Heart right ventricle (tissue), 16 donors: ENCODE measurements at regions not wholly inside any gene's neighbourhood (a gene's known extent, or its start where the extent isn't known, plus 50 kb on each side); places are given as distances from the start of the nearest gene placed in this dataset.

ENCODE experiments used
- ATAC-seq, 8 donors: fragments of 200-7000 bp; cut with Tn5 transposase; one replicate each; pipeline ENCODE4 v1.9.1; 2020; ENCODE audit warnings: mild to moderate bottlenecking in 8 of 8, moderate library complexity in 8 of 8, moderate number of reproducible peaks in 1 of 8
- DNase-seq, 2 donors: peaks; one replicate each; pipeline ENCODE4 v3.0.0-alpha.2; 2020
- H3K27ac ChIP-seq, 10 donors: fragments of 200-600 bp; sonication (generic) in 2 of 10; one replicate each; pipeline versions ENCODE4 v1.5.0 to v1.8.0; 2020 to 2022; ENCODE audit warnings: mild to moderate bottlenecking in 3 of 10
- H3K27me3 ChIP-seq, 7 donors: fragments of 200-600 bp; one replicate each; pipeline ENCODE4 v1.8.0; 2021 to 2022; ENCODE audit warnings: mild to moderate bottlenecking in 2 of 7
- H3K36me3 ChIP-seq, 9 donors: fragments of 200-600 bp; sonication (generic) in 1 of 9; one replicate each; pipeline versions ENCODE4 v1.5.0 to v1.8.0; 2020 to 2022; ENCODE audit warnings: mild to moderate bottlenecking in 2 of 9
- H3K4me1 ChIP-seq, 9 donors: fragments of 200-600 bp; sonication (generic) in 1 of 9; one replicate each; pipeline versions ENCODE4 v1.5.0 to v1.8.0; 2020 to 2022; ENCODE audit warnings: mild to moderate bottlenecking in 4 of 9
- H3K4me3 ChIP-seq, 10 donors: fragments of 200-600 bp; sonication (generic) in 2 of 10; one replicate each; pipeline versions ENCODE4 v1.5.0 to v1.8.0; 2020 to 2022; ENCODE audit warnings: mild to moderate bottlenecking in 7 of 10, moderate library complexity in 2 of 10
- H3K9me3 ChIP-seq, 11 donors: fragments of 200-600 bp in 10 of 11; sonication (generic) in 2 of 11; one replicate each; pipeline versions ENCODE4 v1.5.0 to v1.8.0; 2013 to 2022; ENCODE audit warnings: mild to moderate bottlenecking in 2 of 11, control low read depth in 1 of 11, moderate library complexity in 1 of 11
- CTCF ChIP-seq, 9 donors: fragments of 200-600 bp; sonication (generic) in 2 of 9; IDR thresholded peaks; one replicate each; pipeline versions ENCODE4 v1.5.0 to v1.8.0; 2021 to 2022; ENCODE audit warnings: antibody characterized with exemption in 9 of 9, mild to moderate bottlenecking in 5 of 9, moderate library complexity in 1 of 9
- WGBS, 2 donors: extraction: QIAGEN DNeasy Blood & Tissue Kit; methylation state at CpG; one replicate each; pipeline ENCODE4 v1.1.7; 2013; ENCODE audit warnings: inconsistent platforms in 1 of 2; 5-methylcytosine and 5-hydroxymethylcytosine counted together
- intact Hi-C, 10 donors: fragments of 100-400 bp; cut with DNase I; formaldehyde crosslinking; loops; one replicate each; pipeline versions ENCODE4 v1.11.1 to v1.14.2; 2022
- donor health status: Arrhythmogenic right ventricular cardiomyopathy.
- donor health status: ischemic (EF 13 %, LVEDD 7.1; RV severe dilation, severe dysfunction).
- donor health status: healthy with polysubstance abuse.
- donor health status: DM: no; HTN: yes; CAD: no.
- donor health status: DM: no; HTN: no; CAD: no.
- donor health status: ischemic (EF 25% LVEDD 6.9; RV normal size, moderate dysfunction).
- donor health status: ischemic (EF 25% LVEDD 5.7; RV mildly dilated, moderate dysfunction).
- donor health status: healthy.
- donor health status: DM: yes; HTN: yes; CAD: no.
- donor health status: Ischemic cardiomyopathy.
- donor health status: ischemic (EF 35%, LVEDD 5.7; RV mildly dilated, moderate dysfunction).
- donor health status: nonischemic (EF 11% LVEDD 7.7; RV severe dilation, severe dysfunction).
- donor health status: DM: yes; HTN: yes; CAD: no.
- donor health status: PGD.
- donor health status: ischemic (EF 29% LVEDD 5.4; RV normal size, mild dysfunction).
- donor health status: nonischemic (EF 23%, LVEDD 6.1; RV moderate dilation, normal function).

DNA sequence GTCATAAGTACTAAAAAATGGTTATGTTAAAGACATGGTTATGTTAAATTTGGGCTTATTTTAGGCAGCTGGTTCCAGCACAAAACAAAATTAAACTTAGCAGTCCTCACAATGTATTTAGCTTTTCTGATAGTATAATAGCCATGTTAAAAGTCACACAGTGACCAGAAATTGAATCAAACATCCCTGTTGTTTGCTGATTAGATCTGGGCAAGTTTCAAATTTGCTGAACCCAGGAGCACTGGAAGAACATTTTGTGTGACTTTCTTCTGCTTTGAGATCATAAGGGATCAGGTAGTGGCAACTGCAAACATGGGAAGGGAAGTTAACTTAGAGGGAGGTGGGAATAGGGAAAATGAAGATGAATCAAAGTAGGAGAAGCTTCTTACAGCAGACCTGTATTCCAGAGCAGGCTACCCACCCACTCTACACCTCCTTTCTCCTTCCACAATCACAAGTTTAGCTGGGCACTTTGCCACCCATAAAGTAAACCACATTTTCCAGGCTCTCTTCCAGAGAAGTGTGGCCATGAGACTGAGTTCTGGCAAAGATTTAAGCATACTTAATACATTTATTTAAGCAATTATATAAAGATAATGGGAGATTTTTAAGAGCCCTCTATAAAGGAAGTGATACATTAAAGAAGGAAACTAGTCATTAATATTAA lies 616.1 kb upstream of the LRATD1 start:
- H3K4me1 ChIP-seq, result no peaks in the 10 kb centered on the region
- H3K27ac ChIP-seq, result no peak overlapping the region
- intact Hi-C loops, result no loop called here
- no peak for ATAC-seq
- H3K4me3 ChIP-seq, result no peak overlapping the region
- H3K27me3 ChIP-seq, result no peaks in the 10 kb centered on the region
- H3K9me3 ChIP-seq, result no peaks in the 10 kb centered on the region
- DNase-seq, result peak in 1 of 2 donors; percentile 11
- no peaks in the 10 kb centered on the region for H3K36me3 ChIP-seq
- TF ChIP-seq CTCF (IDR thresholded peaks at IDR 0.05), result no peak

DNA sequence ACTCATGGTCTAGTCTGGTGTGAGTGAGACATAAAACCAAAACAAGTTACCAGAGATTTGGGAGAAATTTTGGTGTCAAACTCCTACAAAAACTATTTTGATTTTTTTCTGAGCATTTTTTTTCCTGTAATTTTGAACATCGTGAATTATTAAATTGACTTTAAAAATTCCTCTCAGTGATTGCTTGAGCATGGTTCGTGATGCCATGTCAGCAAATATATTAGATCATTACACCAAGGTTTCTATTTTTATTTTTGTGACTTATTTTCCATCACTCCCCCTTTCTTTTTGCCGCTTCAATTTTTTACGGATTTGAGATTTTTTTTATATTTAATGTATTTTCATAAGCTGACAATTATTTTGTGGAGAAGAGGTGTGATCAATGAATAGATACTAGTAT lies 613.9 kb upstream of the LRATD1 start:
- Histone ChIP-seq H3K27me3 (no peaks in the 10 kb centered on the region), H3K36me3 (no peaks in the 10 kb centered on the region), H3K27ac (no peak overlapping the region), H3K9me3 (no peaks in the 10 kb centered on the region), H3K4me3 (no peak overlapping the region), H3K4me1 (no peaks in the 10 kb centered on the region)
- 83 to 90% methylated on average over 4 of the region's 4 CpGs for WGBS, 2 donors
- DNase-seq (no peak), ATAC-seq (no peak)
- TF ChIP-seq CTCF (IDR thresholded peaks at IDR 0.05), result no peak
- intact Hi-C loops, result no loop called here

GRCh38 chr2:14023558-14023957 lies 609.0 kb upstream of the LRATD1 start:
- intact Hi-C loops, result no loop called here
- WGBS, 2 donors, result 79 to 85% methylated on average over 6 of the region's 6 CpGs
- TF ChIP-seq CTCF (IDR thresholded peaks at IDR 0.05), result no peak
- H3K4me3 ChIP-seq, result no peak overlapping the region
- no peaks in the 10 kb centered on the region for H3K4me1 ChIP-seq
- H3K9me3 ChIP-seq, result peaks cover 0 to 3% (median 0%) of the 10 kb centered on the region in 11 donors
- no peaks in the 10 kb centered on the region for H3K27me3 ChIP-seq
- no peak overlapping the region for H3K27ac ChIP-seq
- H3K36me3 ChIP-seq, result no peaks in the 10 kb centered on the region
- DNase-seq, result no peak
- no peak for ATAC-seq

DNA sequence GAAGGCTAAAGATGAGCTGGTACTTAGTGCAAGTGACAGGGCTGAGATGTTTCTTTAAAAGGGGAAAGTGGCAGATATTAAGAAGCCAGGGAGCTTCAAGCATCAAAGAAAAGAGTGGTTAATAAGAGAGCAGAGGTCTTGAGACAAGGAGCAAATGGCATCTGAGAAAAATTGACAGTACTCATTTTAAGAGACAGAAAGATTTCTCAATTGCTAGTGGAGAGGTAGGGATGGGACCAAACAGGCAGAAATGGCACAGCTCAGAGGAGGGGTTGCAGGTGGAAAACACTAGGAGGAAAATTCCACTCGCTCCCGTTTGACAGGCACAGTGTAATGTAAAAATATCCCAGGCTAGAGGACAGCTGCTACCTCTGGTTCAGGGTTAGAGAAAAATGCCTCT lies 593.4 kb upstream of the LRATD1 start:
- no peak overlapping the region for H3K4me3 ChIP-seq
- no peaks in the 10 kb centered on the region for H3K9me3 ChIP-seq
- TF ChIP-seq CTCF (IDR thresholded peaks at IDR 0.05), result no peak
- intact Hi-C loops, result no loop called here
- no peak overlapping the region for H3K27ac ChIP-seq
- no peaks in the 10 kb centered on the region for H3K4me1 ChIP-seq
- H3K27me3 ChIP-seq, result no peaks in the 10 kb centered on the region
- no peak for ATAC-seq
- DNase-seq, result no peak
- no peaks in the 10 kb centered on the region for H3K36me3 ChIP-seq
- 23 to 42% methylated on average over 2 of the region's 2 CpGs for WGBS, 2 donors
